CD14-positive monocyte (primary cell): ENCODE measurements at regions not wholly inside any gene's neighbourhood (a gene's known extent, or its start where the extent isn't known, plus 50 kb on each side); places are given as distances from the start of the nearest gene placed in this dataset.

Experiments
- DNase-seq, 3 donors: peaks; one replicate each; pipeline ENCODE4 v3.0.0-alpha.2; 2011 to 2022
- H2AFZ ChIP-seq: 2 replicates; pipeline ENCODE4 v1.6.0; 2012; ENCODE audit warnings: mild to moderate bottlenecking, low read depth, low read length, inconsistent platforms; ENCODE audit not compliant: insufficient read depth, poor library complexity, severe bottlenecking
- H3K27ac ChIP-seq, 2 donors: 1 replicate in 1 of 2; 2 replicates in 1 of 2; pipeline ENCODE4 v1.5.1; 2012 to 2013; ENCODE audit warnings: low read length in 2 of 2, control low read depth in 1 of 2, inconsistent platforms in 1 of 2, low read depth in 1 of 2, mild to moderate bottlenecking in 1 of 2
- H3K27me3 ChIP-seq, 2 donors: one replicate each; pipeline versions ENCODE4 v1.6.0 to v1.6.1; 2011 to 2013; ENCODE audit warnings: low read length in 2 of 2; ENCODE audit not compliant: control insufficient read depth in 2 of 2, insufficient read depth in 2 of 2
- H3K36me3 ChIP-seq, 2 donors: replicated peaks in 1 of 2; 1 replicate in 1 of 2; 2 replicates in 1 of 2; pipeline versions ENCODE4 v1.5.1 to v1.6.1; 2012 to 2013; ENCODE audit warnings: low read length in 2 of 2, control low read depth in 1 of 2, inconsistent platforms in 1 of 2, mild to moderate bottlenecking in 1 of 2; ENCODE audit not compliant: insufficient read depth in 2 of 2, control insufficient read depth in 1 of 2
- H3K4me1 ChIP-seq, 2 donors: 1 replicate in 1 of 2; 2 replicates in 1 of 2; pipeline versions ENCODE4 v1.5.1 to v1.6.1; 2012 to 2013; ENCODE audit warnings: low read length in 2 of 2, control low read depth in 1 of 2, inconsistent platforms in 1 of 2, mild to moderate bottlenecking in 1 of 2, moderate library complexity in 1 of 2; ENCODE audit not compliant: insufficient read depth in 2 of 2, control insufficient read depth in 1 of 2
- H3K4me2 ChIP-seq: replicated peaks from 2 replicates; pipeline ENCODE3; 2012; ENCODE audit warnings: low read length, moderate library complexity, mild to moderate bottlenecking; ENCODE audit not compliant: poor library complexity, severe bottlenecking; ENCODE audit errors: extremely low read depth
- H3K4me3 ChIP-seq, 3 experiments: fragments of 200-600 bp in 1 of 3; sonication (generic) in 1 of 3; replicated peaks in 1 of 3; 1 replicate in 2 of 3; 2 replicates in 1 of 3; pipeline ENCODE4 v1.5.1; 2011 to 2013; ENCODE audit warnings: low read length in 3 of 3, mild to moderate bottlenecking in 3 of 3, control low read depth in 2 of 3, low read depth in 2 of 3, inconsistent platforms in 1 of 3, moderate library complexity in 1 of 3
- H3K79me2 ChIP-seq: 2 replicates; pipeline ENCODE4 v1.6.0; 2012; ENCODE audit warnings: mild to moderate bottlenecking, control low read depth, inconsistent platforms, low read length, moderate library complexity; ENCODE audit not compliant: insufficient read depth
- H3K9ac ChIP-seq: 2 replicates; pipeline ENCODE4 v1.6.0; 2017; ENCODE audit warnings: low read length, mild to moderate bottlenecking; ENCODE audit not compliant: insufficient read depth, poor library complexity, severe bottlenecking
- H3K9me3 ChIP-seq, 2 donors: replicated peaks in 1 of 2; 1 replicate in 1 of 2; 2 replicates in 1 of 2; pipeline versions ENCODE4 v1.5.1 to v1.6.1; 2012 to 2013; ENCODE audit warnings: low read length in 2 of 2, control low read depth in 1 of 2; ENCODE audit not compliant: control insufficient read depth in 1 of 2, insufficient read depth in 1 of 2
- H4K20me1 ChIP-seq: 2 replicates; pipeline ENCODE4 v1.6.0; 2012; ENCODE audit warnings: mild to moderate bottlenecking, low read length, control low read depth, moderate library complexity; ENCODE audit not compliant: insufficient read depth
- H3K27ac Mint-ChIP-seq, 7 donors: one replicate each; pipeline ENCODE4 v1.8.0; 2020; ENCODE audit warnings: mild to moderate bottlenecking in 7 of 7, mixed read lengths in 7 of 7, moderate library complexity in 6 of 7, inconsistent platforms in 2 of 7
- H3K27me3 Mint-ChIP-seq, 3 donors: one replicate each; pipeline ENCODE4 v1.8.0; 2021 to 2022; ENCODE audit warnings: low read depth in 3 of 3, mild to moderate bottlenecking in 3 of 3, mixed read lengths in 3 of 3, moderate library complexity in 3 of 3, inconsistent platforms in 1 of 3
- H3K36me3 Mint-ChIP-seq, 2 donors: one replicate each; pipeline ENCODE4 v1.8.0; 2020; ENCODE audit warnings: mixed read lengths in 2 of 2, inconsistent platforms in 1 of 2, mild to moderate bottlenecking in 1 of 2
- H3K4me1 Mint-ChIP-seq: one replicate; pipeline ENCODE4 v1.8.0; 2020; ENCODE audit warnings: mild to moderate bottlenecking, mixed read lengths
- H3K4me3 Mint-ChIP-seq, 2 donors: one replicate each; pipeline ENCODE4 v1.8.0; 2020; ENCODE audit warnings: mild to moderate bottlenecking in 2 of 2, mixed read lengths in 2 of 2, moderate library complexity in 1 of 2
- H3K9me3 Mint-ChIP-seq, 7 donors: one replicate each; pipeline ENCODE4 v1.8.0; 2020 to 2022; ENCODE audit warnings: mixed read lengths in 7 of 7, mild to moderate bottlenecking in 6 of 7, moderate library complexity in 6 of 7, inconsistent platforms in 2 of 7
- CTCF ChIP-seq: fragments of 200-600 bp; IDR thresholded peaks from one replicate; pipeline ENCODE4 v1.8.0; 2022; ENCODE audit warnings: antibody characterized with exemption, mild to moderate bottlenecking
- WGBS: methylation state at CpG from one replicate; pipeline ENCODE4 v1.1.5; 2013; ENCODE audit warnings: missing lambda C conversion rate; ENCODE audit not compliant: insufficient coverage; 5-methylcytosine and 5-hydroxymethylcytosine counted together
- intact Hi-C, 2 donors: fragments of 100-400 bp; cut with micrococcal nuclease; formaldehyde crosslinking; loops; one replicate each; pipeline versions ENCODE4 v1.15.0 to v1.15.1; 2023

DNA sequence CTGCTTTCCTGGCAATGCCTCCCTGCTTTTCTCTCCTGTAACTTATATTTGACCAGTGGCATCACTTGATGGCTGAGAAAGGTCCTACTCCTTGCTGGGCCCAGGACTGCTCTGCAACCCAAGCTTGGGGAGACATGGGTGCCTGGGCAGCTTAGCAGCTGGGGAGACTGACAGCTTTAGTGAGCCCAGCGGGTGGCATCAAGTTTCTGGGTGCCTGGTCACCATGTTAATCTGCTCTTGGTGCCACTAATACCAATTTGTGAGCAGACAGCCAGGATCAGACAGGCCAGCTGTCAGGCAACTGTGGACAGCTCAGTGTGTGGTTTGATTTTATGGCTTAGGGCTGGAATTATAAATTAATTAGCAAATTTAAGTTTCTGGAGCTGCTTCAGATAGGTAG is 144.8 kb upstream of the GLI2 start:
- Mint-ChIP-seq H3K9me3 (peaks cover 0 to 10% (median 4%) of the 10 kb centered on the region in 7 donors), H3K36me3 (peaks cover 3% of the 10 kb centered on the region in 2 donors), H3K27me3 (peaks cover 28 to 50% (median 37%) of the 10 kb centered on the region in 3 donors), H3K27ac (no peak overlapping the region), H3K4me1 (peaks cover 2% of the 10 kb centered on the region), H3K4me3 (no peak overlapping the region)
- H3K4me3 ChIP-seq: no peak overlapping the region
- H2AFZ ChIP-seq: no peak overlapping the region
- H3K4me2 ChIP-seq: no peak overlapping the region
- H3K9ac ChIP-seq: no peak overlapping the region
- H3K4me1 ChIP-seq: no peaks in the 10 kb centered on the region
- WGBS: 75% methylated on average over 1 of the region's 1 CpG
- H3K79me2 ChIP-seq: no peaks in the 10 kb centered on the region
- H3K9me3 ChIP-seq: no peaks in the 10 kb centered on the region
- no peak overlapping the region for H3K27ac ChIP-seq
- H3K36me3 ChIP-seq: no peaks in the 10 kb centered on the region
- no peak for TF ChIP-seq CTCF
- peaks cover 23 to 35% of the 10 kb centered on the region in 2 donors for H3K27me3 ChIP-seq
- DNase-seq: no peak
- intact Hi-C loops: no loop called here
- no peaks in the 10 kb centered on the region for H4K20me1 ChIP-seq

DNA sequence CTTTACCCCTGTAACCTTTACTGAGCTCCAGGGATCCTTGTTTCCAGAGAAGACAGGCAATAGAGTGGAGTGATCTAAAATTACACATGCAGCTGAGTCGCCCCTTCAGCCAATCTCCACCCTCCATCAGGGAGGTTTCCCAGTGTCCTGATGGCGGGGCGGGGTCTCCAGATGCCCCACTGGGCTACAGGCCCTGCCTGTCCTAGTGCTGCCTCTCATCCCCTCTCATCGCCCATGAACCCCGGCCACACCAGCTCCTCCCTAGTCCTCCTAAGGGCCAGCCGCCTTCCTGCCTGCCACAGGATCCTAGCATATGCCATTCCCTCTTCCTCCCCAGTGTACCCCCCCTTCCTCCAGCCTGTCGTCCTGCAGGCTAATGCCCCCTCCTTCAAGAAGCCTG is 144.1 kb upstream of the GLI2 start:
- H3K4me3 ChIP-seq: no peak overlapping the region
- no peak overlapping the region for H2AFZ ChIP-seq
- no peak overlapping the region for H3K4me2 ChIP-seq
- no peak for DNase-seq
- intact Hi-C loops: no loop called here
- H3K4me1 ChIP-seq: no peaks in the 10 kb centered on the region
- H3K27me3 ChIP-seq: peaks cover 18 to 28% of the 10 kb centered on the region in 2 donors
- H3K9me3 ChIP-seq: no peaks in the 10 kb centered on the region
- H3K9me3 Mint-ChIP-seq: peaks cover 0 to 9% (median 2%) of the 10 kb centered on the region in 7 donors
- WGBS: 89% methylated on average over 7 of the region's 7 CpGs
- no peak overlapping the region for H3K9ac ChIP-seq
- H3K79me2 ChIP-seq: no peaks in the 10 kb centered on the region
- peaks cover 21 to 45% (median 31%) of the 10 kb centered on the region in 3 donors for H3K27me3 Mint-ChIP-seq
- TF ChIP-seq CTCF: no peak
- no peak overlapping the region for H3K4me3 Mint-ChIP-seq
- no peak overlapping the region for H3K27ac ChIP-seq
- H3K4me1 Mint-ChIP-seq: peaks cover 2% of the 10 kb centered on the region
- no peaks in the 10 kb centered on the region for H4K20me1 ChIP-seq
- H3K27ac Mint-ChIP-seq: peak overlapping the region in 1 of 7 donors; percentile 47
- H3K36me3 ChIP-seq: no peaks in the 10 kb centered on the region
- peaks cover under 1 to 2% of the 10 kb centered on the region in 2 donors for H3K36me3 Mint-ChIP-seq
